DND-41 (cell line): ENCODE measurements at regions not wholly inside any gene's neighbourhood (a gene's known extent, or its start where the extent isn't known, plus 50 kb on each side); places are given as distances from the start of the nearest gene placed in this dataset.

ENCODE experiments used
- ATAC-seq: fragments of 200-7000 bp; cut with Tn5 transposase; 3 replicates; pipeline ENCODE4 v1.9.1; 2021; ENCODE audit warnings: low read depth; ENCODE audit not compliant: insufficient read depth
- DNase-seq: peaks from one replicate; pipeline ENCODE4 v3.0.0-alpha.2; 2020
- H2AFZ ChIP-seq: 2 replicates; pipeline ENCODE4 v1.6.0; 2012; ENCODE audit warnings: low read depth, low read length
- H3K27ac ChIP-seq: 2 replicates; pipeline ENCODE4 v1.5.1; 2012; ENCODE audit warnings: low read length, inconsistent platforms
- H3K27me3 ChIP-seq: fragments of 200-600 bp; sonication (generic); 2 replicates; pipeline ENCODE4 v1.6.0; 2012; ENCODE audit warnings: low read length, mild to moderate bottlenecking, inconsistent platforms; ENCODE audit not compliant: insufficient read depth, poor library complexity
- H3K36me3 ChIP-seq: 2 replicates; pipeline ENCODE4 v1.5.1; 2012; ENCODE audit warnings: low read length, inconsistent platforms; ENCODE audit not compliant: insufficient read depth
- H3K4me1 ChIP-seq: 2 replicates; pipeline ENCODE4 v1.5.1; 2012; ENCODE audit warnings: mild to moderate bottlenecking, low read length; ENCODE audit not compliant: insufficient read depth
- H3K4me2 ChIP-seq: 2 replicates; pipeline ENCODE4 v1.6.0; 2012; ENCODE audit warnings: mild to moderate bottlenecking, moderate library complexity, low read length, inconsistent platforms; ENCODE audit not compliant: insufficient read depth
- H3K4me3 ChIP-seq, 2 experiments: fragments of 200-600 bp in 1 of 2; shearing (Covaris generic) in 1 of 2; 2 replicates each; pipeline ENCODE4 v1.5.1; 2012 to 2016; ENCODE audit warnings: inconsistent platforms in 2 of 2, low read length in 2 of 2, mild to moderate bottlenecking in 2 of 2, low read depth in 1 of 2, moderate library complexity in 1 of 2
- H3K79me2 ChIP-seq: 2 replicates; pipeline ENCODE4 v1.6.0; 2012; ENCODE audit warnings: low read length, inconsistent platforms; ENCODE audit not compliant: insufficient read depth
- H3K9ac ChIP-seq: 2 replicates; pipeline ENCODE4 v1.6.0; 2012; ENCODE audit warnings: low read depth, mild to moderate bottlenecking, inconsistent platforms, low read length, moderate library complexity
- H3K9me3 ChIP-seq: 2 replicates; pipeline ENCODE4 v1.5.1; 2012; ENCODE audit warnings: low read length, moderate library complexity, mild to moderate bottlenecking, inconsistent platforms; ENCODE audit not compliant: insufficient read depth, severe bottlenecking
- H4K20me1 ChIP-seq: 2 replicates; pipeline ENCODE4 v1.6.0; 2012; ENCODE audit warnings: low read length; ENCODE audit not compliant: insufficient read depth
- CTCF ChIP-seq: IDR thresholded peaks from 2 replicates; pipeline ENCODE4 v1.5.1; 2012; ENCODE audit warnings: borderline replicate concordance, low read length, moderate library complexity, mild to moderate bottlenecking; ENCODE audit not compliant: poor library complexity, severe bottlenecking; ENCODE audit errors: extremely low read depth
- EZH2 ChIP-seq: IDR thresholded peaks from 3 replicates; pipeline ENCODE4 v1.6.1; 2012; ENCODE audit warnings: borderline replicate concordance, low read depth, mild to moderate bottlenecking, moderate library complexity, low read length, inconsistent platforms; ENCODE audit not compliant: severe bottlenecking

- no peaks in the 10 kb centered on the region for H4K20me1 ChIP-seq
Measured at GRCh38 chr13:55563267-55563666, 1577.5 kb upstream of the PRR20A start.

GRCh38 chr13:55566334-55566733 is 1574.4 kb upstream of the PRR20A start:
- H3K4me3 ChIP-seq: no peak overlapping the region
- no peak overlapping the region for H3K4me2 ChIP-seq
- no peaks in the 10 kb centered on the region for H3K36me3 ChIP-seq
- H3K27me3 ChIP-seq: no peaks in the 10 kb centered on the region
- no peaks in the 10 kb centered on the region for H3K9me3 ChIP-seq
- H3K27ac ChIP-seq: no peak overlapping the region
- no peak overlapping the region for H2AFZ ChIP-seq
- DNase-seq: no peak
- no peaks in the 10 kb centered on the region for H3K4me1 ChIP-seq
- H3K9ac ChIP-seq: no peak overlapping the region
- H4K20me1 ChIP-seq: no peaks in the 10 kb centered on the region
- TF ChIP-seq EZH2: no peak
- no peaks in the 10 kb centered on the region for H3K79me2 ChIP-seq
- no peak for ATAC-seq

More at GRCh38 chr13:55563267-55563666, 1577.5 kb upstream of the PRR20A start:
- Histone ChIP-seq H3K27ac (no peak overlapping the region), H3K4me2 (no peak overlapping the region), H3K9ac (no peak overlapping the region), H2AFZ (no peak overlapping the region), H3K79me2 (no peaks in the 10 kb centered on the region), H3K27me3 (no peaks in the 10 kb centered on the region), H3K4me1 (no peaks in the 10 kb centered on the region), H3K4me3 (no peak overlapping the region), H3K36me3 (no peaks in the 10 kb centered on the region), H3K9me3 (no peaks in the 10 kb centered on the region)
- no peak for ATAC-seq
- no peak for DNase-seq
- TF ChIP-seq CTCF: no peak
- TF ChIP-seq EZH2: no peak

- no peak overlapping the region for H3K27ac ChIP-seq
- no peak overlapping the region for H3K9ac ChIP-seq
- no peaks in the 10 kb centered on the region for H3K4me1 ChIP-seq
- DNase-seq (no peak), ATAC-seq (no peak)
- no peaks in the 10 kb centered on the region for H4K20me1 ChIP-seq
- no peaks in the 10 kb centered on the region for H3K27me3 ChIP-seq
- no peak overlapping the region for H3K4me2 ChIP-seq
- H3K79me2 ChIP-seq: no peaks in the 10 kb centered on the region
- TF ChIP-seq CTCF (no peak), EZH2 (no peak)
- no peak overlapping the region for H2AFZ ChIP-seq
- H3K4me3 ChIP-seq: no peak overlapping the region
- H3K36me3 ChIP-seq: no peaks in the 10 kb centered on the region
- no peaks in the 10 kb centered on the region for H3K9me3 ChIP-seq
Measured at GRCh38 chr13:55566779-55567178, 1573.9 kb upstream of the PRR20A start.

GRCh38 chr13:55567721-55568625 is 1572.7 kb upstream of the PRR20A start:
- TF ChIP-seq CTCF (no peak), EZH2 (no peak)
- ATAC-seq: no peak
- Histone ChIP-seq H3K27me3 (no peaks in the 10 kb centered on the region), H3K36me3 (no peaks in the 10 kb centered on the region), H3K4me2 (no peak overlapping the region), H4K20me1 (no peaks in the 10 kb centered on the region), H3K79me2 (no peaks in the 10 kb centered on the region), H3K4me1 (no peaks in the 10 kb centered on the region), H3K4me3 (no peak overlapping the region), H2AFZ (no peak overlapping the region), H3K9ac (no peak overlapping the region), H3K27ac (no peak overlapping the region), H3K9me3 (no peaks in the 10 kb centered on the region)
- DNase-seq: no peak
